ENCODE measurements at regions not wholly inside any gene's neighbourhood (a gene's known extent, or its start where the extent isn't known, plus 50 kb on each side); places are given as distances from the start of the nearest gene placed in this dataset.

DNA sequence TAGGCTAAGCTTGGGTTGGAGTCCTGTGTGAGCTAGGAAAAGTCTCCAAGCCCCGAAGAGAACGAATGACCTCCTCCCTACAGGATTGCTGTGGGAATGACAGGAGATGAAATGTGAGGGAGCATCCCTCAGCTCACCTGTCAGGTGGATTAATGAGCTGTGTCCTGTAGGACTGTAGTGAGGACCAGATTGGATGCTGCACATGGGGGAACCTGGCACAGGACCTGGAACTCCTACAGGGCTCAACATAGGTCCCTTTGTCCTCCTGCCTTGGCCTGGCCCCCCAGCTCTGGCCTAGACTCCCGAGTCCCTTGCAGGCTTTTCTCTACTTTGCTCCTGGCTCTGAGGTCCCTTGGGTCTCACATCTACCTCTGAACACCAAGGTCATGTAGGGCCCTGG, 155.7 kb downstream of the PTPRU start:
- no peaks in the 10 kb centered on the region for H3F3A ChIP-seq (ENCODE audit: insufficient read depth, low read length, poor library complexity, severe bottlenecking)
- H3K9ac ChIP-seq (ENCODE audit: low read length) = no peak overlapping the region
- no peak overlapping the region for H3K27ac ChIP-seq (ENCODE audit: low read length)
- no peaks in the 10 kb centered on the region for H3K27me3 ChIP-seq (ENCODE audit: insufficient read depth, low read depth, low read length)
- H2AFZ ChIP-seq (ENCODE audit: low read depth, low read length) = no peak overlapping the region
- no peaks in the 10 kb centered on the region for H3K79me2 ChIP-seq (replicated peaks; ENCODE audit: insufficient read depth, low read length)
- no peak overlapping the region for H3K4me3 ChIP-seq (ENCODE audit: low read length)
- H3K9me3 ChIP-seq (ENCODE audit: low read length) = no peaks in the 10 kb centered on the region
- H4K20me1 ChIP-seq (ENCODE audit: insufficient read depth) = no peaks in the 10 kb centered on the region
- TF ChIP-seq MXI1 (conservative IDR thresholded peaks at IDR 0.05; ENCODE audit: poor library complexity, severe bottlenecking) = no peak
- TF ChIP-seq, protein P1, sequence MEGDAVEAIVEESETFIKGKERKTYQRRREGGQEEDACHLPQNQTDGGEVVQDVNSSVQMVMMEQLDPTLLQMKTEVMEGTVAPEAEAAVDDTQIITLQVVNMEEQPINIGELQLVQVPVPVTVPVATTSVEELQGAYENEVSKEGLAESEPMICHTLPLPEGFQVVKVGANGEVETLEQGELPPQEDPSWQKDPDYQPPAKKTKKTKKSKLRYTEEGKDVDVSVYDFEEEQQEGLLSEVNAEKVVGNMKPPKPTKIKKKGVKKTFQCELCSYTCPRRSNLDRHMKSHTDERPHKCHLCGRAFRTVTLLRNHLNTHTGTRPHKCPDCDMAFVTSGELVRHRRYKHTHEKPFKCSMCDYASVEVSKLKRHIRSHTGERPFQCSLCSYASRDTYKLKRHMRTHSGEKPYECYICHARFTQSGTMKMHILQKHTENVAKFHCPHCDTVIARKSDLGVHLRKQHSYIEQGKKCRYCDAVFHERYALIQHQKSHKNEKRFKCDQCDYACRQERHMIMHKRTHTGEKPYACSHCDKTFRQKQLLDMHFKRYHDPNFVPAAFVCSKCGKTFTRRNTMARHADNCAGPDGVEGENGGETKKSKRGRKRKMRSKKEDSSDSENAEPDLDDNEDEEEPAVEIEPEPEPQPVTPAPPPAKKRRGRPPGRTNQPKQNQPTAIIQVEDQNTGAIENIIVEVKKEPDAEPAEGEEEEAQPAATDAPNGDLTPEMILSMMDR (IDR thresholded peaks at IDR 0.05; ENCODE audit: poor library complexity, severe bottlenecking) = no peak
- no peak for TF ChIP-seq RAD21 (conservative IDR thresholded peaks at IDR 0.05)
- no peaks in the 10 kb centered on the region for H3K36me3 ChIP-seq (ENCODE audit: insufficient read depth, low read length)
- H3K9me2 ChIP-seq (ENCODE audit: insufficient read depth, low read length) = no peaks in the 10 kb centered on the region
- no peak overlapping the region for H3K4me2 ChIP-seq (ENCODE audit: low read length)

DNA sequence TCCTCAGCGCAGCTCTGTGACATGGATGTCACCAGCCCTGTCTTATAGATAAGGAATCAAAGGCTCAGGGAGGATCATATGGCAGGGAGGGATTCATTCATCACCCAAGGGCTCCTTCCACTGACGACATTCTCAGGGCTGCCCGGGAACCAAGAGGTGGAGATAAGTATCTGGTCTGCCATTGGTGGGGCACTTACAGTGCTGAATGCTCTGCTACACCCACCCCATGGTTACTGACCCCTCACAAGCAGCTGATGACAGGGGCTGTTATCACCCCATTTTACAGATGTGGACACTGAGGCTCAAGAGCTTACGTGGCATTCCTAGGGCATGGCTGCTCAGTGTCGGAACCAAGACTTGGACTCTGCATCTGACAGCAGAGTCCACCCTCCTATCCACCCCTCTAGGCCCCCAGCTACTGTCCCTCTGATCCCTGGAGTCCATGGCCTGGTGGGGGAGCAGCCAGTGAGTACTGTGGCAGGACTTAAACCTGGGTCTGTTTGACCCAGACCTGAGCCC, 155.1 kb downstream of the PTPRU start:
- no peaks in the 10 kb centered on the region for H3K79me2 ChIP-seq (replicated peaks; ENCODE audit: insufficient read depth, low read length)
- no peak for TF ChIP-seq EZH2 (IDR thresholded peaks at IDR 0.05; ENCODE audit: borderline replicate concordance, insufficient read depth, low read length, poor library complexity, severe bottlenecking)
- TF ChIP-seq MXI1 (conservative IDR thresholded peaks at IDR 0.05; ENCODE audit: poor library complexity, severe bottlenecking) = no peak
- TF ChIP-seq EP300 (conservative IDR thresholded peaks at IDR 0.05; ENCODE audit: poor library complexity, severe bottlenecking) = no peak
- TF ChIP-seq POLR2AphosphoS5 (IDR thresholded peaks at IDR 0.05) = no peak
- TF ChIP-seq TAF1 (IDR thresholded peaks at IDR 0.05; ENCODE audit: low read depth) = no peak
- TF ChIP-seq, protein P2, sequence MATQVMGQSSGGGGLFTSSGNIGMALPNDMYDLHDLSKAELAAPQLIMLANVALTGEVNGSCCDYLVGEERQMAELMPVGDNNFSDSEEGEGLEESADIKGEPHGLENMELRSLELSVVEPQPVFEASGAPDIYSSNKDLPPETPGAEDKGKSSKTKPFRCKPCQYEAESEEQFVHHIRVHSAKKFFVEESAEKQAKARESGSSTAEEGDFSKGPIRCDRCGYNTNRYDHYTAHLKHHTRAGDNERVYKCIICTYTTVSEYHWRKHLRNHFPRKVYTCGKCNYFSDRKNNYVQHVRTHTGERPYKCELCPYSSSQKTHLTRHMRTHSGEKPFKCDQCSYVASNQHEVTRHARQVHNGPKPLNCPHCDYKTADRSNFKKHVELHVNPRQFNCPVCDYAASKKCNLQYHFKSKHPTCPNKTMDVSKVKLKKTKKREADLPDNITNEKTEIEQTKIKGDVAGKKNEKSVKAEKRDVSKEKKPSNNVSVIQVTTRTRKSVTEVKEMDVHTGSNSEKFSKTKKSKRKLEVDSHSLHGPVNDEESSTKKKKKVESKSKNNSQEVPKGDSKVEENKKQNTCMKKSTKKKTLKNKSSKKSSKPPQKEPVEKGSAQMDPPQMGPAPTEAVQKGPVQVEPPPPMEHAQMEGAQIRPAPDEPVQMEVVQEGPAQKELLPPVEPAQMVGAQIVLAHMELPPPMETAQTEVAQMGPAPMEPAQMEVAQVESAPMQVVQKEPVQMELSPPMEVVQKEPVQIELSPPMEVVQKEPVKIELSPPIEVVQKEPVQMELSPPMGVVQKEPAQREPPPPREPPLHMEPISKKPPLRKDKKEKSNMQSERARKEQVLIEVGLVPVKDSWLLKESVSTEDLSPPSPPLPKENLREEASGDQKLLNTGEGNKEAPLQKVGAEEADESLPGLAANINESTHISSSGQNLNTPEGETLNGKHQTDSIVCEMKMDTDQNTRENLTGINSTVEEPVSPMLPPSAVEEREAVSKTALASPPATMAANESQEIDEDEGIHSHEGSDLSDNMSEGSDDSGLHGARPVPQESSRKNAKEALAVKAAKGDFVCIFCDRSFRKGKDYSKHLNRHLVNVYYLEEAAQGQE (IDR thresholded peaks at IDR 0.05; ENCODE audit: borderline replicate concordance) = no peak
- no peak for TF ChIP-seq RAD21 (conservative IDR thresholded peaks at IDR 0.05)
- TF ChIP-seq SMC3 (conservative IDR thresholded peaks at IDR 0.05; ENCODE audit: poor library complexity) = no peak
- TF ChIP-seq, protein P1 (IDR thresholded peaks at IDR 0.05; ENCODE audit: poor library complexity, severe bottlenecking) = no peak
- H4K20me1 ChIP-seq (ENCODE audit: insufficient read depth) = no peaks in the 10 kb centered on the region
- H3K9ac ChIP-seq (ENCODE audit: low read length) = no peak overlapping the region
- no peaks in the 10 kb centered on the region for H3K9me3 ChIP-seq (ENCODE audit: low read length)
- no peaks in the 10 kb centered on the region for H3F3A ChIP-seq (ENCODE audit: insufficient read depth, low read length, poor library complexity, severe bottlenecking)
- no peak overlapping the region for H3K4me2 ChIP-seq (ENCODE audit: low read length)
- no peak overlapping the region for H3K27ac ChIP-seq (ENCODE audit: low read length)
- no peak overlapping the region for H2AFZ ChIP-seq (ENCODE audit: low read depth, low read length)
- no peaks in the 10 kb centered on the region for H3K27me3 ChIP-seq (ENCODE audit: insufficient read depth, low read depth, low read length)
- H3K4me3 ChIP-seq (ENCODE audit: low read length) = no peak overlapping the region
- H3K36me3 ChIP-seq (ENCODE audit: insufficient read depth, low read length) = no peaks in the 10 kb centered on the region
- H3K9me2 ChIP-seq (ENCODE audit: insufficient read depth, low read length) = no peaks in the 10 kb centered on the region

All from neural cell (in vitro differentiated cells).